H9 (cell line): ENCODE measurements at regions not wholly inside any gene's neighbourhood (a gene's known extent, or its start where the extent isn't known, plus 50 kb on each side); places are given as distances from the start of the nearest gene placed in this dataset.

ENCODE experiments used
- DNase-seq: peaks from one replicate; pipeline ENCODE4 v3.0.0-alpha.2; 2017
- H2AFZ ChIP-seq: one replicate; pipeline ENCODE4 v1.6.1; 2013; ENCODE audit warnings: mild to moderate bottlenecking, low read length, control low read depth, moderate library complexity
- H2AK5ac ChIP-seq: 2 replicates; pipeline ENCODE4 v1.6.1; 2013; ENCODE audit warnings: low read length, control low read depth, mixed read lengths; ENCODE audit not compliant: insufficient read length
- H2BK120ac ChIP-seq: one replicate; pipeline ENCODE4 v1.6.1; 2013; ENCODE audit warnings: low read depth, mild to moderate bottlenecking, low read length, control low read depth, inconsistent platforms; ENCODE audit not compliant: poor library complexity, severe bottlenecking
- H2BK12ac ChIP-seq: 2 replicates; pipeline ENCODE4 v1.6.1; 2013; ENCODE audit warnings: low read length, control low read depth, mixed read lengths, low read depth; ENCODE audit not compliant: insufficient read length
- H2BK15ac ChIP-seq: 2 replicates; pipeline ENCODE4 v1.6.1; 2013; ENCODE audit warnings: low read depth, low read length, control low read depth
- H2BK20ac ChIP-seq: one replicate; pipeline ENCODE4 v1.6.1; 2013; ENCODE audit warnings: low read depth, mild to moderate bottlenecking, low read length, control low read depth, inconsistent platforms; ENCODE audit not compliant: poor library complexity, severe bottlenecking
- H2BK5ac ChIP-seq: 2 replicates; pipeline ENCODE4 v1.6.1; 2013; ENCODE audit warnings: low read length, control low read depth, mixed read lengths; ENCODE audit not compliant: insufficient read length
- H3K14ac ChIP-seq: 2 replicates; pipeline ENCODE4 v1.6.1; 2013; ENCODE audit warnings: low read length, control low read depth; ENCODE audit not compliant: insufficient read depth
- H3K18ac ChIP-seq: 2 replicates; pipeline ENCODE4 v1.6.1; 2013; ENCODE audit warnings: low read depth, mild to moderate bottlenecking, mixed read lengths, low read length, control low read depth; ENCODE audit not compliant: insufficient read length
- H3K23ac ChIP-seq: 2 replicates; pipeline ENCODE4 v1.6.1; 2013; ENCODE audit warnings: low read length, control low read depth, mixed read lengths, low read depth; ENCODE audit not compliant: insufficient read length
- H3K23me2 ChIP-seq: 2 replicates; pipeline ENCODE4 v1.6.1; 2013; ENCODE audit warnings: low read depth, mild to moderate bottlenecking, mixed read lengths, low read length, control low read depth; ENCODE audit not compliant: insufficient read length, poor library complexity, severe bottlenecking
- H3K27ac ChIP-seq: 2 replicates; pipeline ENCODE4 v1.5.1; 2013; ENCODE audit warnings: low read length, control low read depth, mixed read lengths, low read depth; ENCODE audit not compliant: insufficient read length
- H3K27me3 ChIP-seq: 2 replicates; pipeline ENCODE4 v1.6.1; 2013; ENCODE audit warnings: low read length, control low read depth, inconsistent platforms; ENCODE audit not compliant: insufficient read depth
- H3K4ac ChIP-seq: 2 replicates; pipeline ENCODE4 v1.6.1; 2013; ENCODE audit warnings: low read depth, mild to moderate bottlenecking, control low read depth, inconsistent platforms, low read length, moderate library complexity
- H3K4me1 ChIP-seq: 2 replicates; pipeline ENCODE4 v1.6.1; 2013; ENCODE audit warnings: low read length, control low read depth, inconsistent platforms; ENCODE audit not compliant: insufficient read depth
- H3K4me2 ChIP-seq: 2 replicates; pipeline ENCODE4 v1.6.1; 2013; ENCODE audit warnings: low read length, control low read depth, mixed read lengths; ENCODE audit not compliant: insufficient read length, insufficient read depth
- H3K56ac ChIP-seq: 2 replicates; pipeline ENCODE4 v1.6.1; 2013; ENCODE audit warnings: low read depth, mild to moderate bottlenecking, mixed read lengths, low read length, control low read depth; ENCODE audit not compliant: insufficient read length
- H3K79me1 ChIP-seq: 2 replicates; pipeline ENCODE4 v1.6.1; 2013; ENCODE audit warnings: low read depth, mild to moderate bottlenecking, moderate library complexity, low read length, control low read depth, inconsistent platforms; ENCODE audit not compliant: insufficient read depth, poor library complexity, severe bottlenecking
- H3K79me2 ChIP-seq: 2 replicates; pipeline ENCODE4 v1.6.1; 2013; ENCODE audit warnings: low read length, control low read depth, inconsistent platforms; ENCODE audit not compliant: insufficient read depth
- H3K9ac ChIP-seq: 2 replicates; pipeline ENCODE4 v1.6.1; 2013; ENCODE audit warnings: low read length, control low read depth, mixed read lengths; ENCODE audit not compliant: insufficient read length; ENCODE audit errors: extremely low read depth
- H3K9me3 ChIP-seq: one replicate; pipeline ENCODE4 v1.6.1; 2013; ENCODE audit warnings: low read depth, low read length, inconsistent platforms; ENCODE audit not compliant: control insufficient read depth
- H3T11ph ChIP-seq: one replicate; pipeline ENCODE4 v1.6.1; 2013; ENCODE audit warnings: mild to moderate bottlenecking, low read length, control low read depth, inconsistent platforms
- H4K20me1 ChIP-seq: one replicate; pipeline ENCODE4 v1.6.1; 2013; ENCODE audit not compliant: control insufficient read depth, insufficient read length, insufficient read depth
- H4K5ac ChIP-seq: 2 replicates; pipeline ENCODE4 v1.6.1; 2013; ENCODE audit warnings: low read depth, mild to moderate bottlenecking, mixed read lengths, low read length, control low read depth; ENCODE audit not compliant: insufficient read length
- H4K8ac ChIP-seq: replicated peaks from 2 replicates; pipeline ENCODE4 v1.6.1; 2013; ENCODE audit warnings: low read length, control low read depth, mixed read lengths, low read depth; ENCODE audit not compliant: insufficient read length
- H4K91ac ChIP-seq: 2 replicates; pipeline ENCODE4 v1.6.1; 2013; ENCODE audit warnings: low read depth, mild to moderate bottlenecking, moderate library complexity, mixed read lengths, low read length, control low read depth; ENCODE audit not compliant: insufficient read length
- H3K27ac Mint-ChIP-seq, 3 experiments: 2 replicates in 2 of 3; 3 replicates in 1 of 3; pipeline ENCODE4 v1.8.0; 2020 to 2021; ENCODE audit warnings: mixed read lengths in 3 of 3, mild to moderate bottlenecking in 1 of 3, moderate library complexity in 1 of 3
- H3K27me3 Mint-ChIP-seq: 2 replicates; pipeline ENCODE4 v1.8.0; 2021; ENCODE audit warnings: low read depth, mild to moderate bottlenecking, moderate library complexity, mixed read lengths
- H3K36me3 Mint-ChIP-seq, 3 experiments: 2 replicates in 2 of 3; 3 replicates in 1 of 3; pipeline ENCODE4 v1.8.0; 2020 to 2021; ENCODE audit warnings: low read depth in 3 of 3, mixed read lengths in 3 of 3; ENCODE audit not compliant: insufficient read depth in 1 of 3
- H3K4me1 Mint-ChIP-seq, 2 experiments: 2 replicates each; pipeline ENCODE4 v1.8.0; 2020; ENCODE audit warnings: mixed read lengths in 2 of 2
- H3K4me3 Mint-ChIP-seq, 2 experiments: 2 replicates in 1 of 2; 3 replicates in 1 of 2; pipeline ENCODE4 v1.8.0; 2020 to 2021; ENCODE audit warnings: mild to moderate bottlenecking in 2 of 2, mixed read lengths in 2 of 2, moderate library complexity in 1 of 2
- H3K9me3 Mint-ChIP-seq, 2 experiments: 2 replicates in 1 of 2; 3 replicates in 1 of 2; pipeline ENCODE4 v1.8.0; 2020; ENCODE audit warnings: mild to moderate bottlenecking in 2 of 2, mixed read lengths in 2 of 2, moderate library complexity in 1 of 2
- CTCF ChIP-seq: fragments of 200-600 bp; sonication (generic); conservative IDR thresholded peaks from 3 replicates; pipeline ENCODE4 v1.8.0; 2021; ENCODE audit warnings: antibody characterized with exemption, mild to moderate bottlenecking
- WGBS: extraction: QIAGEN DNeasy Blood & Tissue Kit; methylation state at CpG from one replicate; pipeline ENCODE4 v1.1.7; 2013; ENCODE audit warnings: missing lambda C conversion rate, low lambda C conversion rate, mixed read lengths; ENCODE audit not compliant: insufficient read length; ENCODE audit errors: extremely low coverage; 5-methylcytosine and 5-hydroxymethylcytosine counted together

GRCh38 chr11:11217289-11217928 lies 135.6 kb downstream of the CSNK2A3 start:
- DNase-seq, result no peak
- Histone ChIP-seq H3K79me2 (no peaks in the 10 kb centered on the region), H2AK5ac (no peak overlapping the region), H3K27me3 (no peaks in the 10 kb centered on the region), H3K79me1 (no peaks in the 10 kb centered on the region), H2BK5ac (no peak overlapping the region), H2BK12ac (no peak overlapping the region), H3T11ph (no peak overlapping the region), H3K4me2 (no peak overlapping the region), H2BK120ac (no peak overlapping the region), H3K9me3 (no peaks in the 10 kb centered on the region), H3K18ac (no peak overlapping the region), H3K23me2 (no peaks in the 10 kb centered on the region), H3K14ac (no peak overlapping the region), H3K23ac (no peak overlapping the region), H3K27ac (no peak overlapping the region), H3K56ac (no peak overlapping the region), H4K20me1 (no peaks in the 10 kb centered on the region), H2AFZ (no peak overlapping the region), H2BK15ac (no peak overlapping the region), H4K91ac (no peak overlapping the region), H3K4me1 (0 out of 2 replicates have a peak, but pooled peaks cover 2% of the 10 kb centered on the region), H3K4ac (no peak overlapping the region), H4K5ac (no peak overlapping the region), H3K9ac (no peak overlapping the region), H4K8ac (no peak overlapping the region), H2BK20ac (no peak overlapping the region)
- no peak overlapping the region for H3K4me3 Mint-ChIP-seq
- no peak overlapping the region for H3K27ac Mint-ChIP-seq
- no peaks in the 10 kb centered on the region for H3K36me3 Mint-ChIP-seq
- H3K27me3 Mint-ChIP-seq, result peaks cover 2% of the 10 kb centered on the region; the same call in 1 of the 2 replicates
- WGBS, result no CpG with 5 or more reads among the region's 9 CpGs
- H3K9me3 Mint-ChIP-seq, result no peaks in the 10 kb centered on the region
- H3K4me1 Mint-ChIP-seq, result peaks cover 15 to 18% of the 10 kb centered on the region in 2 experiments
- no peak for TF ChIP-seq CTCF
